NB4 (cell line): ENCODE measurements at regions not wholly inside any gene's neighbourhood (a gene's known extent, or its start where the extent isn't known, plus 50 kb on each side); places are given as distances from the start of the nearest gene placed in this dataset.
"Not testable (repeated sequence)": the region's sequence is repeated elsewhere in the genome, so short reads cannot be mapped to it uniquely, and the experiment has no call there.

Experiments used
- DNase-seq: peaks from one replicate; pipeline ENCODE4 v3.0.0; 2010; ENCODE audit warnings: low read depth
- H3K4me3 ChIP-seq: one replicate; pipeline ENCODE4 v1.5.1; 2011; ENCODE audit warnings: mild to moderate bottlenecking, low read depth, low read length, moderate library complexity
- MYC ChIP-seq: IDR thresholded peaks from 2 replicates; pipeline ENCODE4 v1.6.1; 2011; ENCODE audit warnings: low read depth, low read length
- POLR2A ChIP-seq: IDR thresholded peaks from 2 replicates; pipeline ENCODE4 v1.6.1; 2011; ENCODE audit warnings: mild to moderate bottlenecking; ENCODE audit not compliant: insufficient read length; ENCODE audit errors: extremely low read depth
- TF ChIP-seq, protein P1 (sequence below): IDR thresholded peaks from one replicate; pipeline ENCODE4 v1.5.1; 2012; ENCODE audit warnings: low read depth, low read length
- TF ChIP-seq, protein P2 (sequence below): IDR thresholded peaks from 2 replicates; pipeline ENCODE4 v1.6.1; 2011; ENCODE audit warnings: low read depth, low read length

DNA sequence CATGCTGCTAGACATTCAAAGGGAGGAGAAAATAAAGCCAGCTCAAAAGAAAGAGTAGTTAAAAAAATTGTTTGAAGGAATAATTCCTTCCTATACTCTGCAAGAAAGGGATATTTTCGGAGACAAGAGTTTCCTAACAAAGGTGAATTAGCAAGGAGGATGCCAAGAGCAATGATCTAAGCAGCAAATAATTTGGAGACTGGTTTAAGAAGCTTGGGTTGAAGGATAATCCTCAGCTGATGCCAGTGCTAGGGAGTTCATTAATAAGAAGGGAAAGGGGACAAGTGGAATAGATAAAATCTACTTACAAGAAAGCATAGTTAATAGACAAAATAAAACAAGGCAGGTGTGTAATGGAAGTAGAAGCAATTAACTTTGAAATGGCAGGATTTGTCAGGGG lies 372.3 kb downstream of the NDFIP2 start:
- H3K4me3 ChIP-seq = no peak overlapping the region
- TF ChIP-seq, protein P1, sequence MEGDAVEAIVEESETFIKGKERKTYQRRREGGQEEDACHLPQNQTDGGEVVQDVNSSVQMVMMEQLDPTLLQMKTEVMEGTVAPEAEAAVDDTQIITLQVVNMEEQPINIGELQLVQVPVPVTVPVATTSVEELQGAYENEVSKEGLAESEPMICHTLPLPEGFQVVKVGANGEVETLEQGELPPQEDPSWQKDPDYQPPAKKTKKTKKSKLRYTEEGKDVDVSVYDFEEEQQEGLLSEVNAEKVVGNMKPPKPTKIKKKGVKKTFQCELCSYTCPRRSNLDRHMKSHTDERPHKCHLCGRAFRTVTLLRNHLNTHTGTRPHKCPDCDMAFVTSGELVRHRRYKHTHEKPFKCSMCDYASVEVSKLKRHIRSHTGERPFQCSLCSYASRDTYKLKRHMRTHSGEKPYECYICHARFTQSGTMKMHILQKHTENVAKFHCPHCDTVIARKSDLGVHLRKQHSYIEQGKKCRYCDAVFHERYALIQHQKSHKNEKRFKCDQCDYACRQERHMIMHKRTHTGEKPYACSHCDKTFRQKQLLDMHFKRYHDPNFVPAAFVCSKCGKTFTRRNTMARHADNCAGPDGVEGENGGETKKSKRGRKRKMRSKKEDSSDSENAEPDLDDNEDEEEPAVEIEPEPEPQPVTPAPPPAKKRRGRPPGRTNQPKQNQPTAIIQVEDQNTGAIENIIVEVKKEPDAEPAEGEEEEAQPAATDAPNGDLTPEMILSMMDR = no peak
- no peak for TF ChIP-seq MYC
- TF ChIP-seq, protein P2, sequence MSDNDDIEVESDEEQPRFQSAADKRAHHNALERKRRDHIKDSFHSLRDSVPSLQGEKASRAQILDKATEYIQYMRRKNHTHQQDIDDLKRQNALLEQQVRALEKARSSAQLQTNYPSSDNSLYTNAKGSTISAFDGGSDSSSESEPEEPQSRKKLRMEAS = no peak
- no peak for DNase-seq

DNA sequence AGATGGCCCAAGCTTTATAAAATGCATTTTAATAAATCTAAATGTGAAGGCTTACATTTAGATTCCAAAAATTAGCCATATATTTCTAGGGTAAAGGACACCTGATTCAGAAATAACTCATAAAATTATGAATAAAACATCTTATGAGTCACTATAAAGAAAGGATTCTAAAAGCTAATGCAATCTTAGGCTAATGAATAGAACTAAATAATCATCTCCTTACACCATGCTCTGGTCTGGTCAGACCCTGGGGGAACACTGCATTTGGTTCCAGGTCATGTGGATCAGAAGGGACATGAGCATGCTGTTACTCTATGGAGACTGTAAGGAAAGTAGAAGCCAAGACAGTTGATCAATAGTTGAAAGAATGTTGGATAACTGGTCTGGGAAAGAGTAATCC lies 370.4 kb downstream of the NDFIP2 start:
- TF ChIP-seq, protein P1 = no peak
- TF ChIP-seq MYC (no peak), POLR2A (no peak)
- TF ChIP-seq, protein P2 = no peak
- DNase-seq = no peak
- H3K4me3 ChIP-seq = no peak overlapping the region

DNA sequence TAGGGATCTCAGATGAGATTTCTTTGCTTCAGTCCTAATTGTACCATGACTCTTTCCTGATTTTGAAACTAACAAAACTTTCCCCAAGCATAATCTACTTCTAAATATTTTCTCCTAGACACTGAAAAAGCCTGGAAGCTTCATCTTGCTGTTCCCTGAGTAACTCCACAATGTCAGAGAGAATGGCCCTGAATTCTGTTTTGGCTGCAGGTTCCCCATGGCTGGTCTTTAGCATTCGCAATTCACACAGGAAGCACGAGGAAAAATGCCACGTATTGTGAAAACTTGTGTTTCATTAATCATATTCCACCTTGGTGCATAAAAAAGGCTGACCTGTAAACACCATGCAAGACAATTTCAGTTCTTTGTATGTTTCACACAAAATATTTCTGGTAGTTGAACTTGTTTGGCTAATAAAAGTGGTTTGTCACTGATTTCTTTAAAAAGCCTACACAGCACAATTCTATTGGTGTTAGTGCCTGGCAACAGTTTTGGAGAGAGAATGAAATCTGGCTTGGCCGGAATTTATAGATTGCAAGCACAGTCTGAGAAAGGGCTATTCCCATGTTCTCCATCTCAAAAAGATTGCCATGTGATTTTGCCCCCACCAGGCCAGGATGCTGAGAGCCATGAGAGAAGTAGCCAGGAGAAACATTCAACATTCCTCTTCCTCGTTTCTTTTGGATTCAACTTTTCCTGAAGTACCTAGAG lies 367.1 kb downstream of the NDFIP2 start:
- no peak overlapping the region for H3K4me3 ChIP-seq
- TF ChIP-seq, protein P1 = no peak
- TF ChIP-seq, protein P2 = no peak
- no peak for TF ChIP-seq MYC
- no peak for TF ChIP-seq POLR2A
- no peak for DNase-seq

DNA sequence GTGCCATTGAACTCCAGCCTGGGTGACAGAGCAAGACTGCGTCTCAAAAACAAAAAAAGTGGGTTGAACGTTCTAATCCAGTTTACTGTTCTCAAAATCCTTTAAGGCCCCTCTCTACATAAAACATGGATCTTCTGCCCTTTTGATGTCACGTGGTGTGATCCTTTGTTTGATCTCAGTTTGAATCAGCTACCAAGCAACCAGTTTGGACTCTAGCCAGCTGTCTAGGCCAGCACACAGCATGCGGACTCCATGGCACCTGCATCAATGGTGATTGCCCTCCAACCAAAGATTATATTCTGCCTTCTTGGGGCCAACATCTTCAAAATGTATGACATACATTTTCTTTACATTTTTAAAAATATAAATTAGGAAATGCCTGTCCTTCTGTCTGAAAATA lies 365.4 kb downstream of the NDFIP2 start:
- DNase-seq = no peak
- no peak overlapping the region for H3K4me3 ChIP-seq
- TF ChIP-seq, protein P1 = no peak
- TF ChIP-seq POLR2A (no peak), MYC (no peak)
- TF ChIP-seq, protein P2 = no peak

DNA sequence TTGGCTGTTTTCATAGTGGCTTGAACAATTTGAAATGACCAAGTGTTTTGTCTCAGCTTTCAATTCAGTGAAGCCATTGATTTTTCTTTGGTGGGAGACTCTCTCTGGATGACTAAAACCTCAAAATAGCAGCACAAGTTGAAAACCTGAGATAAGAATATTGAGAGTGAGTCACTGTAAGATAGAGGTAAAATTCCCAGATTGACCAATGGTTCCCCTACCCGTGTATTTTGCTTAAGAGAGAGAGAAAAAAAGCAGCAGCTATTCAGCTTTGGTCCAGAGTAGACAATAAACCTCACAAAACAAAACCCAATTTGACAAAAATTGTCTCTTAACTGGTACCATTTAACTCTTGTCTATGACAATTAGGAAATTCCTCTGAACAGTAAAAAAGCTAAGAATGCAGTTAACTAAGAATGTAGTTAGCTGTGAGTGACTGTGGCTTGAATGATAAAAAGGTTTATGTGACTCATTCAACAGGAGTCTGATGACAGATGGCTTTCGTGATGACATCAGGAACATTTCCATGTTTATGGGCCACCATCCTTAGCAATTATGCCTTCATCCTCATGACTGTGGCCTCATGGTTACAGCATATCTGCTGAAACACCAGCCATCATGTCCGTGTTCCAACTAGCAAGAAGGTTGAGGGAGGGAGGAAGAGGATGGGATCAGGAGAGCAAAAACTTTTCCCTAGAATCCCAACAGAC lies 356.9 kb downstream of the NDFIP2 start:
- DNase-seq = no peak
- no peak overlapping the region for H3K4me3 ChIP-seq
- TF ChIP-seq, protein P1 = no peak
- TF ChIP-seq, protein P2 = no peak
- TF ChIP-seq POLR2A (no peak), MYC (no peak)

DNA sequence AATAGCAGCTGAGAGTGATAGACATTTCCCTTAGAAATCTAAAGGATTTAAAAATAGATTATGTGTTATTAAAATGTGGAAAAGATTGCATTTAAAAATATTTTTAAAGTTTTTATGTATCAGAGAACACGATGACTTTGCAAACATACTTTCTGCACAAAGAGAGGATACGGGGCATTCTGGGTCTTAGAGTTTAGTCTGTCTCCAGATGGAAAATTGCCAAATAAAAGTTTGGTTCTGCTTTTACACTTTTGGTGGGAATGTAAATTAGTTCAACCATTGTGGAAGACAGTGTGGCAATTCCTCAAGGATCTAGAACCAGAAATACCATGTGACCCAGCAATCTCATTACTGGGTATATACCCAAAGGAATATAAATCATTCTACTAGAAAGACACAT lies 355.2 kb downstream of the NDFIP2 start:
- H3K4me3 ChIP-seq, DNase-seq: not testable (repeated sequence)
